ENCODE measurements at regions not wholly inside any gene's neighbourhood (a gene's known extent, or its start where the extent isn't known, plus 50 kb on each side); places are given as distances from the start of the nearest gene placed in this dataset.

- no peak for DNase-seq
Measured at GRCh38 chr1:115411371-115412063, 73.5 kb upstream of the NGF start.

- no peak for DNase-seq
Measured at GRCh38 chr1:115409094-115410015, 71.3 kb upstream of the NGF start.

GRCh38 chr1:115408533-115408932, 70.5 kb upstream of the NGF start:
- DNase-seq, result no peak

- no peak for DNase-seq
Measured at GRCh38 chr1:115404911-115405310, 66.9 kb upstream of the NGF start.

GRCh38 chr1:115402753-115403184, 64.7 kb upstream of the NGF start:
- no peak for DNase-seq

- DNase-seq, result no peak
Measured at GRCh38 chr1:115401676-115402075, 63.6 kb upstream of the NGF start.

GRCh38 chr1:115400891-115401290, 62.8 kb upstream of the NGF start:
- DNase-seq, result no peak

- DNase-seq, result no peak
Measured at GRCh38 chr1:115400426-115400825, 62.4 kb upstream of the NGF start.

GRCh38 chr1:115398745-115399144, 60.7 kb upstream of the NGF start:
- no peak for DNase-seq

All from CD4-positive, alpha-beta T cell treated with Interleukin-17A for 4 hours (primary cell).